Heart left ventricle (tissue), 16 donors: ENCODE measurements at regions not wholly inside any gene's neighbourhood (a gene's known extent, or its start where the extent isn't known, plus 50 kb on each side); places are given as distances from the start of the nearest gene placed in this dataset.

ENCODE experiments used
- ATAC-seq, 4 donors: fragments of 200-7000 bp; cut with Tn5 transposase; one replicate each; pipeline ENCODE4 v1.9.1; 2020 to 2022; ENCODE audit warnings: moderate library complexity in 4 of 4, mild to moderate bottlenecking in 3 of 4, moderate number of reproducible peaks in 1 of 4
- DNase-seq, 5 donors: peaks; one replicate each; pipeline ENCODE4 v3.0.0-alpha.2; 2020
- H3K27ac ChIP-seq, 12 donors: fragments of 200-600 bp; sonication (generic) in 4 of 12; one replicate each; pipeline versions ENCODE4 v1.5.0 to v1.8.0; 2016 to 2022; ENCODE audit warnings: mild to moderate bottlenecking in 2 of 12
- H3K27me3 ChIP-seq, 9 donors: fragments of 200-600 bp; sonication (generic) in 2 of 9; one replicate each; pipeline versions ENCODE4 v1.5.1 to v1.8.0; 2016 to 2022; ENCODE audit warnings: mild to moderate bottlenecking in 3 of 9
- H3K36me3 ChIP-seq, 9 donors: fragments of 200-600 bp; sonication (generic) in 2 of 9; one replicate each; pipeline versions ENCODE4 v1.5.0 to v1.8.0; 2018 to 2022; ENCODE audit warnings: mild to moderate bottlenecking in 2 of 9
- H3K4me1 ChIP-seq, 12 donors: fragments of 200-600 bp; sonication (generic) in 4 of 12; one replicate each; pipeline versions ENCODE4 v1.5.0 to v1.8.0; 2016 to 2022; ENCODE audit warnings: mild to moderate bottlenecking in 3 of 12
- H3K4me3 ChIP-seq, 12 donors: fragments of 200-600 bp; sonication (generic) in 4 of 12; one replicate each; pipeline versions ENCODE4 v1.5.0 to v1.8.0; 2017 to 2022; ENCODE audit warnings: mild to moderate bottlenecking in 9 of 12, moderate library complexity in 4 of 12
- H3K9me3 ChIP-seq, 12 donors: fragments of 200-600 bp; sonication (generic) in 4 of 12; one replicate each; pipeline versions ENCODE4 v1.5.0 to v1.8.0; 2016 to 2022; ENCODE audit warnings: mild to moderate bottlenecking in 1 of 12
- POLR2A ChIP-seq, 2 donors: fragments of 450-650 bp; IDR thresholded peaks; one replicate each; pipeline ENCODE4 v1.6.1; 2017; ENCODE audit warnings: antibody characterized with exemption in 2 of 2, mild to moderate bottlenecking in 2 of 2, moderate library complexity in 2 of 2
- WGBS, 4 donors: extraction: QIAGEN DNeasy Blood & Tissue Kit in 2 of 4; methylation state at CpG; one replicate each; pipeline versions ENCODE4 v1.1.5 to v1.1.7; 2013 to 2018; 5-methylcytosine and 5-hydroxymethylcytosine counted together
- intact Hi-C, 10 donors: fragments of 100-400 bp; cut with DNase I; formaldehyde crosslinking; loops; one replicate each; pipeline versions ENCODE4 v1.11.1 to v1.14.2; 2022
- TF ChIP-seq, protein P1 (sequence below), 12 donors: fragments of 200-600 bp; sonication (generic) in 4 of 12; IDR thresholded peaks; one replicate each; pipeline versions ENCODE4 v1.5.0 to v1.8.0; 2018 to 2022; ENCODE audit warnings: antibody characterized with exemption in 12 of 12, mild to moderate bottlenecking in 5 of 12
- donor health status: ischemic (EF 13 %, LVEDD 7.1; RV severe dilation, severe dysfunction).
- donor health status: healthy with polysubstance abuse.
- donor health status: DM: no; HTN: yes; CAD: no.
- donor health status: DM: no; HTN: no; CAD: no.
- donor health status: ischemic (EF 25% LVEDD 6.9; RV normal size, moderate dysfunction).
- donor health status: ischemic (EF 25% LVEDD 5.7; RV mildly dilated, moderate dysfunction).
- donor health status: healthy.
- donor health status: DM: yes; HTN: yes; CAD: no.
- donor health status: ischemic (EF 35%, LVEDD 5.7; RV mildly dilated, moderate dysfunction).
- donor health status: nonischemic (EF 11% LVEDD 7.7; RV severe dilation, severe dysfunction).
- donor health status: DM: yes; HTN: yes; CAD: no.
- donor health status: PGD.
- donor health status: ischemic (EF 29% LVEDD 5.4; RV normal size, mild dysfunction).
- donor health status: nonischemic (EF 23%, LVEDD 6.1; RV moderate dilation, normal function).

DNA sequence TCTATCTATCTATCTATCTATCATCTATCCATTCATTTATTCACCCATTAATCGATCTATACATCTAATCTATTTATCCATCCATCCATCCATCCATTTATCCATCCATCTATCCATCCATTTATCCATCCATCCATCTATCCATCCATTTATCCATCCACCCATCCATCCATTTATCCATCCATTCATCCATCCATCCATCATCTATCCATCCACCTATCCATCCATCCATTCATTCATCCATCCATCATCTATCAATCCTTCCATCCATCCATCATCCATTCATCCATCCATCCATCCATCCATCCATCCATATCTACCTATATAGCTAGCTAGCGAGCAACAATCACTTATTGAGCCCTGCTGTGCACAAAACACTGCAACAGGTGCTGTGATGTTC, 953.1 kb upstream of the ZNF722 start:
- Histone ChIP-seq H3K27ac (no peak overlapping the region), H3K36me3 (no peaks in the 10 kb centered on the region), H3K4me1 (no peaks in the 10 kb centered on the region), H3K27me3 (no peaks in the 10 kb centered on the region), H3K9me3 (peaks cover 0 to 31% (median 0%) of the 10 kb centered on the region in 12 donors), H3K4me3 (no peak overlapping the region)
- ATAC-seq: no peak
- TF ChIP-seq, protein P1, sequence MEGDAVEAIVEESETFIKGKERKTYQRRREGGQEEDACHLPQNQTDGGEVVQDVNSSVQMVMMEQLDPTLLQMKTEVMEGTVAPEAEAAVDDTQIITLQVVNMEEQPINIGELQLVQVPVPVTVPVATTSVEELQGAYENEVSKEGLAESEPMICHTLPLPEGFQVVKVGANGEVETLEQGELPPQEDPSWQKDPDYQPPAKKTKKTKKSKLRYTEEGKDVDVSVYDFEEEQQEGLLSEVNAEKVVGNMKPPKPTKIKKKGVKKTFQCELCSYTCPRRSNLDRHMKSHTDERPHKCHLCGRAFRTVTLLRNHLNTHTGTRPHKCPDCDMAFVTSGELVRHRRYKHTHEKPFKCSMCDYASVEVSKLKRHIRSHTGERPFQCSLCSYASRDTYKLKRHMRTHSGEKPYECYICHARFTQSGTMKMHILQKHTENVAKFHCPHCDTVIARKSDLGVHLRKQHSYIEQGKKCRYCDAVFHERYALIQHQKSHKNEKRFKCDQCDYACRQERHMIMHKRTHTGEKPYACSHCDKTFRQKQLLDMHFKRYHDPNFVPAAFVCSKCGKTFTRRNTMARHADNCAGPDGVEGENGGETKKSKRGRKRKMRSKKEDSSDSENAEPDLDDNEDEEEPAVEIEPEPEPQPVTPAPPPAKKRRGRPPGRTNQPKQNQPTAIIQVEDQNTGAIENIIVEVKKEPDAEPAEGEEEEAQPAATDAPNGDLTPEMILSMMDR (IDR thresholded peaks at IDR 0.05): no peak
- no peak for TF ChIP-seq POLR2A (IDR thresholded peaks at IDR 0.05)
- 29 to 37% (median 33%) methylated on average over 2 of the region's 2 CpGs for WGBS, 4 donors
- intact Hi-C loops: no loop called here
- DNase-seq: no peak

DNA sequence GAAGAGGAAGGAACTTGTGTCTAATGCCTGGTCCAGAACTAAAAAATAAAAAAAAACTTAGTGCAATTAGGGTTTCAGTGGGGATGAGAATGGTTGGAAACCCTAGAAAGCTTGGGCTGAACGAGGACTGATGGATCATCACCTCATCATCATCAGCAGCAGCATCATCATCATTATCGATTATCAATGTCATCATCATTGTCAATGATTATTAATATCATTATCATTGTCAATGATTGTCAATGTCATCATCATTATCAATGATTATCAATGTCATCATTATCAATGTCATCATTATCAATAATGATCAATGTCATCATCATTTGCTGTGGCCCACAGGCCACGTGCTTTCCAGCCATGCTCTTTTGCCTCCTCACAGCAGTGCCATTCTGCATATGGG, 952.0 kb upstream of the ZNF722 start:
- H3K4me3 ChIP-seq: no peak overlapping the region
- no peaks in the 10 kb centered on the region for H3K27me3 ChIP-seq
- DNase-seq: no peak
- TF ChIP-seq, protein P1 (IDR thresholded peaks at IDR 0.05): no peak
- WGBS, 4 donors: 61 to 70% (median 66%) methylated on average over 3 of the region's 3 CpGs
- H3K4me1 ChIP-seq: no peaks in the 10 kb centered on the region
- intact Hi-C loops: no loop called here
- ATAC-seq: no peak
- no peaks in the 10 kb centered on the region for H3K36me3 ChIP-seq
- no peak overlapping the region for H3K27ac ChIP-seq
- peaks cover 0 to 29% (median 0%) of the 10 kb centered on the region in 12 donors for H3K9me3 ChIP-seq

DNA sequence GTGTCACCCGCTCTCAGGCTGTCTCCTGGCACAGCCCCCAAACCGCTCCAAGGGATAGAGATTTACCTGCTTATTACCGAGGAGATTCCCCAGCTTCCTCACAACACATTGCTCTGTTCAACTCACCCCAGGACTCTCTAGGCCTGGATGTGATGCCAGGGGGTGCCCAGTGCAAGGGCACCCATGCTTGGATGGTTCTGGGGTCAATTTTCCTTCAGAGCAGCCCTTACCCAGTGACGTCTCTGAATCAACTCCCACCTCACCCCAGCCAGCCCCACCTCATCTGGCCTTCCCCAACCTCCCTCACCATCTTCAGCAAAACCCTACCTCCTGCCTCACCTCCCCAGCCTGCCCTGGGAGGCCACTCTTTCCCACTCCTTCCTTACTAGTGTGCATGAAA, 951.6 kb upstream of the ZNF722 start:
- ATAC-seq (no peak), DNase-seq (no peak)
- intact Hi-C loops: no loop called here
- no peaks in the 10 kb centered on the region for H3K27me3 ChIP-seq
- H3K4me1 ChIP-seq: no peaks in the 10 kb centered on the region
- no peak overlapping the region for H3K27ac ChIP-seq
- TF ChIP-seq, protein P1 (IDR thresholded peaks at IDR 0.05): no peak
- TF ChIP-seq POLR2A (IDR thresholded peaks at IDR 0.05): no peak
- whole genome bisulfite sequencing, 4 donors: 65 to 91% (median 77%) methylated on average over 4 of the region's 4 CpGs
- no peaks in the 10 kb centered on the region for H3K36me3 ChIP-seq
- peaks cover 0 to 25% (median 0%) of the 10 kb centered on the region in 12 donors for H3K9me3 ChIP-seq
- no peak overlapping the region for H3K4me3 ChIP-seq

DNA sequence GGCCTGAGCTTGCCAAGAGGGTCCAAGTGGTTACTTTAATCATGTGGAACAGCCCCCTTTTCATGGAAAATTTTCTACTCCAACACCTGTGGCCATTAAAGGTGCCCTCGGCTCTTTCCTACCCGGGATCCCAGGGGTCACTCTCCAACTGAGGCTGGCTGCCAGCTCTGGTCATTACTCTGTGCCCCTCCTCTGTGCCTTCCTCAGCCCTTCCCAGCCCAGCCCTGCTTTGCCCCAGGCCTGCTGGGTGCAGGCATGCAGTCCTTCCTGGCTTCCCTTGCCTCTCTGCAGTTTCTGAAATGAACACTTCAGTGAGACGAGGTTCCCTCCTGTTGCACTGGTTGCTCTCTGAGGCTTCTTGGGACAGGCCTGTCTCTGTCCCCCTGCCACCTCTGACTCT, 951.1 kb upstream of the ZNF722 start:
- H3K4me3 ChIP-seq: no peak overlapping the region
- peaks cover 0 to 21% (median 0%) of the 10 kb centered on the region in 12 donors for H3K9me3 ChIP-seq
- intact Hi-C loops: no loop called here
- no peak for TF ChIP-seq POLR2A (IDR thresholded peaks at IDR 0.05)
- TF ChIP-seq, protein P1 (IDR thresholded peaks at IDR 0.05): no peak
- DNase-seq (no peak), ATAC-seq (no peak)
- H3K27ac ChIP-seq: no peak overlapping the region
- WGBS, 4 donors: 58 to 79% (median 66%) methylated on average over 3 of the region's 3 CpGs
- no peaks in the 10 kb centered on the region for H3K4me1 ChIP-seq
- H3K36me3 ChIP-seq: no peaks in the 10 kb centered on the region
- H3K27me3 ChIP-seq: no peaks in the 10 kb centered on the region
